VCaP (cell line): ENCODE measurements at regions not wholly inside any gene's neighbourhood (a gene's known extent, or its start where the extent isn't known, plus 50 kb on each side); places are given as distances from the start of the nearest gene placed in this dataset.

Experiments used
- H3K27ac ChIP-seq: fragments of 450-650 bp; 2 replicates; pipeline ENCODE4 v1.5.1; 2017
- TF ChIP-seq, protein P1 (sequence below): fragments of 450-650 bp; conservative IDR thresholded peaks from 2 replicates; pipeline ENCODE4 v1.5.1; 2017; ENCODE audit warnings: mild to moderate bottlenecking, moderate library complexity

DNA sequence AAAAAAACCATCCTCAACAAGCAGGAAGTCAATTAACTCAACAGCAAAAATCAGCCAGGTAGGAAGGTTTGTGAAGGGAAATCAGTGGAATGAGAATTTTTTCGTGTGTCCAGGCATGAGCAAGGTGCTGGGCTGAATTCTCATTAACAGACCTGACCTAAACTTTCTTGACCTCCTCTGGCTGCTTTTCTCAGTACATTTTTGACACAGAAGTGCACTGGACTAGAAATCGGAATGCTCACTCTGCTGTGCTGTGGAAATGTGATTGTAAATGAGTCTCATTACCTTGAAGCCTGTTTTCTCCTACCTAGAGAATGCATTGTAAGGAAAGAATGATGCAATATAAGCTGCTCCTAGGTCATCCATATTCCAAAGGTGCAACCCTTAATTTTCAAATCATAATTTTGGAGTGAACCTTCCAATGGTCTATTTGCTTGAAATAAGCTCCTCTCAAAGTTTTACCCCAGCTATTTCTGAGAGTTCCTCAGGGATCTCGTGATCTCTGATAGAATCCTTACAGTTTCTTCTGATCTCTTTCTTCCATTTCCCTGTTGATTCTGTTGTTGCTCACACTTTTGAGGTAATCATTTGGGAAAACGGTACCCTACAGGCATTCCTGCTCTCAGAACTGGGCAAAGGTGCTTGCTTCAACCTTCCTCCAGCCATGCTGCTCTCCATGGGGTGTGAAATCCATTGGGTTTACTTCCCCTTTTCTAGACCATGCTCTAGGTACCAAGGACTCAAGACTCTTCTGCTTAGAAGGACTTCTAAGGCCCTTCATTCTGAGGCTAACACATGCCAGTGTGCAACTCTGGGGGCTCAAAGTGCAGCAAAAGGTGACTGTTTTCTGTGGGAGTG is 104.9 kb upstream of the ITPRID2 start:
- TF ChIP-seq, protein P1, sequence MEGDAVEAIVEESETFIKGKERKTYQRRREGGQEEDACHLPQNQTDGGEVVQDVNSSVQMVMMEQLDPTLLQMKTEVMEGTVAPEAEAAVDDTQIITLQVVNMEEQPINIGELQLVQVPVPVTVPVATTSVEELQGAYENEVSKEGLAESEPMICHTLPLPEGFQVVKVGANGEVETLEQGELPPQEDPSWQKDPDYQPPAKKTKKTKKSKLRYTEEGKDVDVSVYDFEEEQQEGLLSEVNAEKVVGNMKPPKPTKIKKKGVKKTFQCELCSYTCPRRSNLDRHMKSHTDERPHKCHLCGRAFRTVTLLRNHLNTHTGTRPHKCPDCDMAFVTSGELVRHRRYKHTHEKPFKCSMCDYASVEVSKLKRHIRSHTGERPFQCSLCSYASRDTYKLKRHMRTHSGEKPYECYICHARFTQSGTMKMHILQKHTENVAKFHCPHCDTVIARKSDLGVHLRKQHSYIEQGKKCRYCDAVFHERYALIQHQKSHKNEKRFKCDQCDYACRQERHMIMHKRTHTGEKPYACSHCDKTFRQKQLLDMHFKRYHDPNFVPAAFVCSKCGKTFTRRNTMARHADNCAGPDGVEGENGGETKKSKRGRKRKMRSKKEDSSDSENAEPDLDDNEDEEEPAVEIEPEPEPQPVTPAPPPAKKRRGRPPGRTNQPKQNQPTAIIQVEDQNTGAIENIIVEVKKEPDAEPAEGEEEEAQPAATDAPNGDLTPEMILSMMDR, result no peak
- no peak overlapping the region for H3K27ac ChIP-seq

DNA sequence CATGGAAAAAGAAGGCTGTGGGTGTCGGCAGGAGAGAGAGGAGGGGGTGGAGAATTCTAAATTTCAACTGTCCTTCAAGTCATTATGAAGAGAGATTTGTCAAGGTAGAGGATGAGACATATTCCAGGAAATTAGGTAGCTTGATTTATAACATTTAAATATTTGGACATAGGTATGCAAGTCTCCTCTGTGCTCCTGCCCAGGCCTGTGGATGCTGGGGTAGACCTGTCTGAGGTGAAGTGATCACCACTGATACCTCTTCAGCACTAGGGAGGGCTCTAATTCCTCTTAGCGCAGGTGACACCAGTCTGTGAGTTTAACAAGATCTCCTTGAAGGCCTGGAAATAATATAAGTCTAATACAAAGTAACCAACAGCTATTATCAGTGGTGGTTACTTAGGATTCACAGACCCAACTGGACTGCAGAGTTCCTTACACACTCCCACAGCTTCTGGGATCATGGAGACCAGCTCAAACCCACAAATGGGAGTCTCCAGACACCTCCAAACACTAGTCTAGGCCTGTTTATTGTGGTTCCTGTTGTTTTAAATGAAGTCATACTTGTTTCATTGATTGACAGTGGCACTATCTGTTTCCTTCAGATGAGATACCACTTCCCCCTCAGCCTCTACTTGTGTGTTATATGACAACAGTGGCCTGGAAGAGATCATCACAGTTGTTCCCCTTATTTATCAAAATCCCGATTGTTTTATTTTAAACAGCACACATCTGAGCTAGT is 104.1 kb upstream of the ITPRID2 start:
- TF ChIP-seq, protein P1, result no peak

DNA sequence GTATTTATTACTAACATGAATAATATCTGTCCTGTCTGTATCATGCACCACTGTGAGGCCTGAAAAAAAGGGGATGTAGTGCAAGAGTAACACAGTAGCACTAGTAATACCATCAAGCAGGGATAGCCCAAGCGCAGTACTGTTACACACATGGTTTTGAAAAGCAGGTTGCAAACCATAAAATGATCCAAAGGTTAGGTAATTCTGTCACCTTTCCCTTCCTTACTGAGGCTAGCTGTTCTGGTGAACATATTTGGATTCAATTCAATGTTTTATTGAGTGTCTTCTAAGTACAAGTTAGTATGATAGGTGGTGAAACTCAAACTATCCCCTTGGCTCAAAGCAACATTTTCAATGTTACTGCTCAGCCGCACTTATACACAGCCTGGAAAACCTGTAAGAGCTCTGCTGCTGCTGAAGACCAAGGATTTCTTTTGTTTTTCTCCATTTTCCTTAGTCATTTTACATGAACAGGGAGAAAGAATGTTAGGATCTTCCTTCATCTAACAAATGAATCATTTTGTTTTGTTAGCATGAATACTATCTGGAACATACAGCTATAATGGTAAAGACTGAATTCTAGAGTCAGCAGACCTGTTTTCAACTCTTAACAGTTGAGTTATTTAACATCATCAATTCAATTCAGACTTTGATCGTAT is 102.5 kb upstream of the ITPRID2 start:
- H3K27ac ChIP-seq, result no peak overlapping the region
- TF ChIP-seq, protein P1, result no peak

More for the DNA sequence above, 104.1 kb upstream of the ITPRID2 start:
- no peak overlapping the region for H3K27ac ChIP-seq

DNA sequence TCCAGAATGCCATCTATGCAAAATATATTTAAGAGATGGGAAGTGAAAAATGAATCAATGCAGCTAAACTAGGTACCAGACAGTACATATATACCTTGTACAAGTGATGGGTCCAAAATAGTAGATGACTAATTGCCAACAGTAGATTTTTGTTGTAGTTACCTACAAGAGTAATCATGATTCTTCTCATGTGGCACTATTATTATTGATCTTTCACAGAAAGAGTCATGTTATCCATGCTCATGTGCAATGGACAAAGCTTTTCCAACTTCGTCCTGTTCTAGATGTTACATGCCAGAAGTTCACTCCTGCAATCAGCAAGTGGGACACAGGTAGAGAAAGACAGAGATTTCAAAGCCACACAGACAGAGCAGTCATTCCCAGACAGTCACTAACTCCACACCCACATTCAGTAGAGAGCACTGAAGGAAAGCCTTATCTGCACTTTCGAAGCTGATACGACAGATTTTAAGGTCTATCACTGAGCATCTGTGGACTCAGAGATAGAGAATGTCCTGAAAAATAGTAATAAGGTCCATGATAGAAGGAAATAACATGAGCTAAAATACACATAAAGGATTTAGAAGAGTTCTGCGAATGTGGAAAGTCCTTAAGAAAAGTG is 101.6 kb upstream of the ITPRID2 start:
- H3K27ac ChIP-seq, result no peak overlapping the region
- TF ChIP-seq, protein P1, result no peak

DNA sequence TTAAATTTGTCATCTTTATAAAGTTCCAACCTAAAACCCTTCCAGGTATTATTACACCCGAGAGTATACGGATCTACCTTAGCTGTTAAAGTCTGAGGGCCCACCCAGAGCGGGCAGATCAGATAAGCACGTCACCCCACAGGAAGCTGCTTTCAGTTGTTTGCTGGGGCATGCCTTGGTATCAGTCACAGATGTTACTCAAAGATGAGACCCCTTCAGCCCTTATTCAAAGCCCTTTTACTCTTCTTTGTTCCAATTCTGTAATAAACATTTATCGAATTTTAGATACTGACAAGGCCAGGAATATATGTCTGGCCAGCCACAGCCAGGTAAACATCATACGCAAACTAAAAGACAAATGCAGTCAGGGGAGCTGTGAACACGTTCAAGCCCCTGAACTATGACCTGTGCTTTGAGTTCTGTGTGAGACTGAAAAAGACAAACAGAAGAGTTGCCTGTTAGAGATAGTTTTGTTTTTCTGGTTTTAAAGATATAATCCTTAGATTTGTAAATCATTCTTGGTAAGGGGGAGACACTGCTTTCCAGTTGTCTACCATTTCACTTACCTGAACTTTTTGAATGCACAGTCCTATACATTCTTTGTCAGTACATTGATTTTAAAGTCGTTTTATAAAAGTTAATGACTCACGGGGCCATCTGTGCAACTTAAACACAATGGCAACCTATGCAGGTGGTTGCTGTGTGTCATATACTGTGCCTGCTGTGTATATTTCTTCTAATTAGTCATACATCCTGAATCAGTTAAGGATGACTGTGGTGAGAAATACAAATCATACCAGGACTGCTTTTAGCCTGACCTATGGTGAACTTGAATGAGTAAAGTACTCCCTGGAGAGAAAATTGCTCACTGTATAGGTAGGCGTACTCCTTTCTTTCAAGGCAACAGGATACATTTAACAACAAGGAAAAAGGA is 100.5 kb upstream of the ITPRID2 start:
- no peak overlapping the region for H3K27ac ChIP-seq
- TF ChIP-seq, protein P1, result no peak

DNA sequence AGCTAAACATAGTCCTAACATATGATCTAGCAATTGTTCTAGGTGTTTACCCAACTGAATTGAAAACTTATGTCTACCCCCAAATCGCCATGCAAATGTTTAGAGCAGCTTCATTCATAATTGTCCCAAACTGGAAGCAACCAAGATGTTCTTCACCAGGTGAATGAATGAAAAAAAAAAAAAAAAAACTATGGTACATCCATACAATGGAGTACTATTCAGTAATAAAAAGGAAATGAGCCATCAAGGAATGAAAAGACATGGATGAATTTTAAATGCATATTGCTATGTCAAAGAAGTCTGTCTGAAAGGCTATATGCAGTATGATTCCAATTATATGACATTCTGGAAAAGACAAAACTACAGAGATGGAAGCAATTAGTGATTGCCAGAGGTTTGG is 98.6 kb upstream of the ITPRID2 start:
- no peak overlapping the region for H3K27ac ChIP-seq
- TF ChIP-seq, protein P1, result no peak
